ENCODE measurements at regions not wholly inside any gene's neighbourhood (a gene's known extent, or its start where the extent isn't known, plus 50 kb on each side); places are given as distances from the start of the nearest gene placed in this dataset.
"Not testable (repeated sequence)": the region's sequence is repeated elsewhere in the genome, so short reads cannot be mapped to it uniquely, and the experiment has no call there.

GRCh38 chr9:26789959-26790358, 102.6 kb downstream of the CAAP1 start:
- DNase-seq, result no peak

GRCh38 chr9:26786564-26786963, 106.0 kb downstream of the CAAP1 start:
- DNase-seq, result no peak

DNA sequence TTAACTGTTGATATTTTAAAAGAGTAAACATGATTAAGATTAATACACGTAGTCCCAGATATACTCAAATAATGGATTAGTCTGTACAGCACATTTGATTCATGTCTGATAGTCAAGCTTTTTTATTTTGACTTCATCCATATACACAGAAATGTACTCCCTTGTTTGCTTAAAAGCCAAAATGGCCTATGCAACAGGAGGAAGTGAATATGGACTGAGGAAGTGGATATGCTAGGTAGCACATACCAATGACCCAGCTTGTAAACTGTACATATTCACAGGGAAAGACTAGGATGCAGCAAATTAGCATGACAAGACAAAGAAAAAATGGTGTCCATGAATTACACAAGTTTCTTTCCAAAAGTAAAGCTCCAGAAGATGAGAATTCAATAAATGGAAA, 109.7 kb downstream of the CAAP1 start:
- no peak for DNase-seq

DNA sequence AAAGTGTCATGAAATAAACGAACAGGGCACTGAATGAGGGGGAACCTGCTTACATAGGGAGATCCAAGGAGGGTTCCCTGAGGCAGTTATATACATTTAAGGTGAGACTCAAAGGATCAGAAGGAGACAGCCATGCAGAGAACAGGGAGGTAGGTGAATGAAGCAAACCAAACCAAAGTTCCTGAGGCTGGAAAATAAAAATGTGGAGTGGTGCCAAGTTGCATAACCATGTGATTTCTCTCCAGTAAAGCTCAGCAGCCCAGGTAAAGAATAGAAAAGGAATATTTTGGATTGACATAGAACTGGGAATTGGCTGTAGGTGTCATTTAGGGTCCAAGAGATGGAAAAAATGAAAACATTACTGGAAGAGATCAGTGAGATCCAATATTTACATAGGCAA, 110.7 kb downstream of the CAAP1 start:
- no peak for DNase-seq

DNA sequence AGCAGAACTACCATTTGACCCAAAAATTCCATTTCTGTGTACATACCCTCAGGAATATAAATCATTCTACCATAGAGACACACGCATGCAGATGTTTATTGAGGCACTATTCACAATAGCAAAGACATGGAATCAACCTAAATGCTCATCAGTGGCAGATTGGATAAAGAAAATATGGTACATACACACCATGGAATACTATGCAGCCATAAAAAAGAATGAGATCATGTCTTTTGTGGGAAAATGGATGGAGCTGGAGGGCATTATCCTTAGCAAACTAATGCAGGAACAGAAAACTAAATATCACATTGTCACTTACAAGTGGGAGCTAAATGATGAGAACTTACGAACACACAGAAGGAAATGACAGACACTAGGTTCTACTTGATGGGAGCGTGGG, 112.3 kb downstream of the CAAP1 start:
- not testable (repeated sequence) for DNase-seq

GRCh38 chr9:26779062-26779461, 113.5 kb downstream of the CAAP1 start:
- DNase-seq, result no peak

DNA sequence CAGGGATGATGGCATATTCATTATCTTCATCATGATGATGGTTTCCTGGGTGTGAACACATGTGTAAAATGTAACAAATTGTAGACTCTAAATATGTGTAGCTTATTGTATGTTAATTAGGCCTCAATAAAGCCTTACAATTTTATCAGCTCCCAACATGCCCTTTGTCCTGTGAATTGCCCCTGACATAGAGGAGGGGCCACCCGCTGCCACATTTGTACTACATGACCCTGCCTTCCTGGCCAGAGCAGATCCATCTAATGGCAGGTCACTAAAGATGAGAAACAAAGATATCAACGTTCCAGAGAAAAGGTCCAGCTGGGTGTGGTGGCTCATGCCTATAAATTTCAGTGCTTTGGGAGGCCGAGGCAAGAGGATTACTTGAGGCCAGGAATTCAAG, 117.2 kb downstream of the CAAP1 start:
- no peak for DNase-seq

- no peak for DNase-seq
These were observed 119.5 kb downstream of the CAAP1 start for GRCh38 chr9:26773056-26773455.

DNA sequence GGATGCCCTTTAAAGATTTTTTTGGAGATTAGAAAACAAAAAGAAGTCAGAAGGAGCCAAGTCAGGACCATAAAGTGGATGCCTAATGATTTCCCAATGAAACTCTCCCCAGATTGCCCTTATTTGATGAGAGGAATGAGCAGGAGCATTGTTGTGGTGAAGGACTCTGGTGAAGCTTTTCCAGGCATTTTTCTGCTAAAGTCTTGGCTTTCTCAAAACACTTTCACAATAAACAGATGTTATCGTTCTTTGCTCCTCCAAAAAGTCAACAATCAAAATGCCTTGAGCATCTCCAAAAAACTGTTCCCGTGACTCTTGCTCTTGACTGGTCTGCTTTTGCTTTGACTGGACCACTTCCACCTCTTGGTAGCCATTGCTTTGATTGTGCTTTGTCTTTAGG, 121.8 kb downstream of the CAAP1 start:
- no peak for DNase-seq

DNA sequence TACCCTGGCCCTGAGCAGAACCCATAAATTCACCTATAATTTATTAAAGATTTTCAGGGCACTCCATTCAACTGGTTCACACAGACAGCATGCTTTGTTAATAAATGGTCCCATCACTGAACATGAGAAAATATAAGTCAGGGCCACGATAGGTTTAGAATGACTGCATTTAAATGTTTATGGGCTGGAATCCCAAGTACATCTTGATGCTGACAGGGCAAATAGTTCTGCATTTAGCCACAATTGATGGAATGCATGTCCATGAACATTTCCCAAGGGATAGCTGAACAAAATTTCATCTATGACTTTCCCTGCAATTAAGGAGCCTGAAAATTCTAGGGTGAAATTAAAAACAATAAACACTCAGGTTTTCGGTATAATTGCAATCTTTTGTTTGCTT, 124.5 kb downstream of the CAAP1 start:
- DNase-seq, result no peak

DNA sequence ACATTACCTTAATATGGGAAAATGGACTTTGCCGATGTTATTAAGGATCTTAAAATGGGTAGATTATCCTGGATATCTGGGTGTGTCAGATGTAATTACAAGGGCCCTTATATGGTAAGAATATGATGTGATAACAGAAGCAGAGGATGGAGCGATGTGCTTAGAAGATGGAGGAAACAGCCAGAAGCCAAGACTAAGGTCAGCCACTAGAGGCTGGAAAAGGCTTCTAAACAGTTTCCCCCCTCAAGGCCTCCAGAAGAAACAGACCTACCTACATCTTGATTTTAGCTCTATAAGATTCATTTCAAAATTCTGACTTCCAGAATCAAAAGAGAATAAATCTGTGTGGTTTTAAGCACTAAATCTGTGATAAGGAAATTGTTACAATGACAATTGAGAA, 131.9 kb downstream of the CAAP1 start:
- DNase-seq, result no peak

DNA sequence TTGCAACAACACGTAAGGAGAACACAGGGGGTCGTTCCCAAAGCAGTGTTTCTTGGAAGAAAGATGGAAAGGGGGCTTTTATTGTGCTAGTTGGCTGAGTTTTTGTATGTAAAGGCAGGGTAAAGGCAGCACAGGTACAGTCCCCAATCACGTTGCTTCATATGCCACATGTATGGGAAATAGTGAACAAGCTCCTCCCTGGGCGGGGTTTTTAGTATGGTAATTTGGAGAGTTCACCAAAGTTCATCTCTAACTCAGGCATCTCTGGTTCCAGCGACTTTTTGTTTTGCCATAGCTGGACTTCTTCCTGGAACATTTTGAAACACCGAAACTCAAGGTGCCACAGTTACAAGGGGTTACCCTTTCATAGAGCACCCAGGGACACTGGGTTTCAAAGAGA, 133.9 kb downstream of the CAAP1 start:
- no peak for DNase-seq

- no peak for DNase-seq
These were observed 135.7 kb downstream of the CAAP1 start for GRCh38 chr9:26756881-26757280.

DNA sequence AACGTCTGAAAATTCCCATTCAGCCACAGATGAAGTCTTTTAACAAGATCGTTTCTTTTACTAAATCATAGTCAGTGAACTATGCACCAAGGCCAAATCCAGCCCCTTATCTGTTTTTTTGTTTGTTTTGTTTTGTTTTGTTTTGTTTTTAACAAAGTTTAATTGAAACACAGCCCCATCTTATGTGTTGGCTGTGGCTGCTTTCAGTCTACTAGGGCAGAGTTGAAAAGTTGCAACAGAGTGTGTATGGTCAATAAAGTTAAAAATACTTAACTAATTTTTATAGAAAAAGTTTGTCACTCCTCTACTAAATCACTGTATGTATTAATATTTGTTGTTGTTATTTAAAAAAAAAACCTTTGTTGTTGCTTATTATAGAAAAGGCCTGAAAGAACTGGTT, 137.1 kb downstream of the CAAP1 start:
- no peak for DNase-seq

- DNase-seq, result no peak
These were observed 138.0 kb downstream of the CAAP1 start for GRCh38 chr9:26754509-26755164.

- DNase-seq, result no peak
These were observed 138.6 kb downstream of the CAAP1 start for GRCh38 chr9:26753971-26754370.

GRCh38 chr9:26750162-26750561, 142.4 kb downstream of the CAAP1 start:
- no peak for DNase-seq

DNA sequence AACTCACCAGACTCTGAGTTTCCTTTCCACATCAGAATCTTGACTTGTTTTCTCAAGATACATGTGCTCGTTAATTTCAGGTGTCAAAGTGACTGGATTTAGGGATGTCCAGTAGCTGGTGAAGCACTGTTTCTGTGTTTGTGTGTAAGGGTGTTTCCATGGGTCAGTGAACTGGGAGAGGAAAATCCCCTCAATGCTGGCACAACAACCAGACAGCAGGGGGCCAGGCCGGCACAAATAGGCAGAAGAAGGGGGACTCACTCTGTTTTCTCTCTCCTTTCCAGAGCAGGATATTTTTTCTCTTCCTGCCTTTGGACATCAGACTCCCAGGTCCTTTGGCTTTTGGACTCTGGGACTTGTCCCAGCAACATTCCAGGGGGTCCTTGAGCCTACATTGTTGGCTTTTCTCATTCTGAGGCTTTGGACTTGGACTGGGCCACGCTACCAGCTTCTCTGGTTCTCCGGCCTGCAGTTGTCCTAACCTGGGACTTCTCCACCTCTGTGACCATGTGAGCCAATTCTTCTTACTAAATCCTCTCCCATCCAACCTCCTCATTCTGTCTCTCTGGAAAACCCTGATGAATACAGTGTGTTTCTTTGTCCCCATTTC, 144.0 kb downstream of the CAAP1 start:
- no peak for DNase-seq

DNA sequence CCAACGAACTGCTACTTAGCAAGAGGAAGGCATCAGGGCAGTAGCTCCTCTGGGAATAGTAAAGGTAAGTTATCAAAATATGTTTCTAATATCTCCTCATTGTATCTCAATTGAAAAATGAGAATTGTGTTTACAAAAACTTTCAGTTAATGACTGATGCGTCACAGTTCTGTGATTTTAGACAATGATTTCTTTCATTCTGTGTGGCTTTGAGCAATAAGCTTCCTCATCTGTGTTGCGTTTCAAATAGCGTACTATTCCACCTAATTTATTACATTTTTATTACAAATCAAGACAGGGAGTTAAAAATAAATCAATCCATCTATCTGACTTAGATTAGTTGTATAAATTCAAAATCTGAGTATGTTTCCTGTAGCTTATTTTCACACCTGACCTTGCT, 145.0 kb downstream of the CAAP1 start:
- DNase-seq, result no peak

- DNase-seq, result no peak
These were observed 146.1 kb downstream of the CAAP1 start for GRCh38 chr9:26746357-26747072.

DNA sequence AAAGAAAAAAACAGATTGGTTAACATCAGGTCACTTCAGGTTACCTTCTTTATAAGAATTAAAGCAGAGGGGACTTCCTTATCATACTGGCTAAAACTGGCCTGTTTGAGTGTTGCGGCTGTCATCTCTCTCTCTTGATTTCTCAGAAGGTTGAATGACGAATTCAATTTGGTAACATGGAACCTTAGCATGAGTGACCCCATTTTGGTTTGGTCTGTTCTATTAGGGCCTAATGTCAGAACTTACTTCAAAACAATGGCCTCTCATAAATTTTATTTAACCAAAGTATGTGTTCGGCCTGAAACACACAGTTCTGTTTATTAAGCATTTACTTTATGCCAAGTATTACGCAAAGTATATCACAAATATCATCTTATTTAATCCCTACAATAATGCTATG, 147.5 kb downstream of the CAAP1 start:
- no peak for DNase-seq

DNA sequence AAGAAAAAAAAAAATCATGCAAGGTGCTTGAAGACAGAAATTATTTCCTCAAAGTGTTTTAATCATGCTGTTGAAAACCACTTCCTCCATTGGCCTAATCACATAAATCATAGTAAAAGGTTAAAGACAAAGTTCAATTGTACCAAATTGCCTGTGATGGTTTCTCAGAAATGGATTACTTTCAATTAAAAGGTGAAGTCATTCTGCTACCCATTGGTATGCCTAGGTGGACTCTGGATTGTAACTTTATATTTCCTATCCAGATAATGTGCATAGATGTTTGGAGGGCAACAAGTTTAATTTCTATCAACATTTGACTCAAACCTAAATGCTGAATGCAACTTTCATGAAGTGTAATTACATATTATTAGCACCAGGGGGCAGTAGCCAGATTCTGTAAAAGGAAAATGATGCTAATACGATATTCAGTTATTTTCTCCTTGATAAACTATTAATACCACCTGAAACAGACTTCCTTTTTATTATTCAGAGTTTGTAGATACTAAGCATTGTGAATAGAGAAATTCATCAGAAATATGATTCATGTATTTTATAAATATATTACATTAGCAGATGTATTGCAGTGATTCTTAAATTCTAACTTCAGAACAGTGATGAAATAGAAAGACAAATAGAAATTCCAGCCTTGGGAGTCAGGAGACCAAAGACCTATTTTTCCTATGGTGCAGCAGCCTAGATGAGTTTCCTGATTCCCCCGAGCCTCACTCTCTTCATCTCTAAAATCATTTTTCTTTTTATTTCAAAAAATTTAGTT, 148.2 kb downstream of the CAAP1 start:
- no peak for DNase-seq

- no peak for DNase-seq
These were observed 149.7 kb downstream of the CAAP1 start for GRCh38 chr9:26742828-26743476.
